Erythroblast (primary cell): ENCODE measurements at regions not wholly inside any gene's neighbourhood (a gene's known extent, or its start where the extent isn't known, plus 50 kb on each side); places are given as distances from the start of the nearest gene placed in this dataset.

Source experiments
- DNase-seq, 2 experiments: peaks; one replicate each; lab custom pipeline; 2025; lab: John Stamatoyannopoulos, UW
- GATA1 ChIP-seq: IDR thresholded peaks from 2 replicates; pipeline ENCODE4 v1.6.1; 2011; ENCODE audit warnings: low read depth, mild to moderate bottlenecking, control low read depth, low read length, moderate library complexity
- POLR2A ChIP-seq: IDR thresholded peaks from 2 replicates; pipeline ENCODE4 v1.6.1; 2011; ENCODE audit warnings: mild to moderate bottlenecking, low read length

DNA sequence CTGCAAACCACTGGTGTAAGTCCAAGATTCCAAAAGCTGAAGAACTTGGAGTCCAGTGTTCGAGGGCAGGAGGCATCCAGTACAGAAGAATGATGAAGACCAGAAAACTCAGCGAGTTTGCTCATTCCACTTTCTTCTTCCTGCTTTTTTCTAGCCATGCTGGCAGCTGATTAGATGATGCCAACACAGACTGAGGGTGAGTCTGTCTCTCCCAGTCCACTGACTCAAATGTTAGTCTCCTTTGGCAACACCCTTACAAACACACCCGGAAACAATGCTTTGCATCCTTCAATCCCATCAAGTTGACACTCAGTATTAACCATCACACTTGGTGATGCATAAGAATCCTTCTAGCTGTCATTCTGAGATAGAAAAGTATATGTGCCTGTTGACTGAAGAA, 1504.6 kb downstream of the EFNB2 start:
- TF ChIP-seq POLR2A, result no peak
- no peak for TF ChIP-seq GATA1
- DNase-seq, result no peak

DNA sequence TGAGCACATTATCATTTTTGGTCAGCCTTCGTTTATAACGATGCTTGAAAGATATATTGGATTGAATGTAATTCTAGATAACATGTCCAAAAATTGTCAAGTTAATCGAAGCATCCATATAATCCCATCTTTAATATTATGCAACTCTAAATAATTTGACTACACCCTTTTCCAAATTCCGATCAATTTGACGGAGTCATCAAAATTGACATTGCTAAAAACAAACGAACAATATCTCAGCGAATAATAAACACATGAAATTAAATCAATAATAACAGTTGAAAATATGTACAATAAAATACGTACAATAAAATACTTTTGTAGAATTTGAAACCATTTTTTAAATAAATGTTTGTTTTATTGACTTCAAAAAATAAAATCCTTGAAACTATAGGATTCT, 1516.4 kb downstream of the EFNB2 start:
- TF ChIP-seq POLR2A (no peak), GATA1 (no peak)
- DNase-seq, result no peak

GRCh38 chr13:105016266-105016665, 1519.2 kb downstream of the EFNB2 start:
- DNase-seq, result no peak
- TF ChIP-seq GATA1 (no peak), POLR2A (no peak)

GRCh38 chr13:105008604-105009003, 1526.9 kb downstream of the EFNB2 start:
- no peak for DNase-seq
- no peak for TF ChIP-seq GATA1
- no peak for TF ChIP-seq POLR2A

DNA sequence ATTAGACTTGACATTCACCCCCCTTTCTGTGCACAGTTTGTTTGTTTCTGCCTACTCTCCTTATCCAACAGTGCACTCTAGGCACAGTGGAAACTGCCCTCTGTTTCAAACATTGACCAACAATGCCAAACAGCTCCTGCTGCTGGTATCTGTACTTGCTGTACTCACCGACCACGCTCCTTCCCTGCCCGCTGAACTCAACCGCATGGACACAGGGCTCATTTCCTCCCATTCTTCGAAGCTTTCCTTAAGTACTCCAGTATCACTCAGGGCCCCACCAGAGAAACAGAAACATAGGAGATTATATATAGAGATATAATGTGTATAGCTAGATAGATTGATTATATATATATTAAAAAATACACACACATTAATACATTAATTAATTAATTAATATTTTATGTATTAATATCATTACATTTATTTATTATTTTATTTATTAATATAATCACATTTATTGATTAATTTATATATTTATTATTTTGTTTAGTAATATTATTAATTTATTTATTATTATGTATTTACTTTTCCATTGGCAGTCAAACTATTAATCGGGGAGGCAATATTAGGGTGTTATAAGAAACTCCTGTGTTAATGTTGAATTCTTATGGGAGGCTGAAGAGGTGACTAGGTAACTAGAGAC, 1528.2 kb downstream of the EFNB2 start:
- DNase-seq, result no peak
- TF ChIP-seq GATA1 (no peak), POLR2A (no peak)

- no peak for TF ChIP-seq POLR2A
- no peak for TF ChIP-seq GATA1
Observed at GRCh38 chr13:104996022-104996421, 1539.4 kb downstream of the EFNB2 start.

GRCh38 chr13:104993708-104994107, 1541.8 kb downstream of the EFNB2 start:
- DNase-seq, result no peak
- TF ChIP-seq GATA1 (no peak), POLR2A (no peak)

More at GRCh38 chr13:104996022-104996421, 1539.4 kb downstream of the EFNB2 start:
- DNase-seq, result no peak

DNA sequence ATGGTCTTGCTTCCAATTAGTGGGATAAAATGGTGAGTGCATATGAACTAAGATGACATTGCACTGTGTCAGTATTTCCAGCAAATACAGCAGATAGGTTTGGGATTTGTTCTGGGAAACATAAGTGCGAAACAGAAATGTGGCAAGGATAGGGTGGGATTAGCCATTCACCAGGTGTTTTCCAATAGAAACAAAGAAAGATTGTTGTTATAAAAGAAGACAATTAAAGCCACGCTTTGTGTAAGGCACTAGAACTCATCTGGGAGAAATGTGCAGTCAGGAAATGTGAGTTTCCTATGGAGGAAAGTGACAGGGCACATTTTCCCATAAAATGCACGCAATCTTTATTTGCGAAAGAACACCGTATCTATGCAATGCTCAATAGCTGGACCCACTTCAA, 1547.8 kb downstream of the EFNB2 start:
- DNase-seq, result no peak
- TF ChIP-seq GATA1, result no peak
- TF ChIP-seq POLR2A, result no peak

GRCh38 chr13:104984296-104984818, 1551.1 kb downstream of the EFNB2 start:
- no peak for DNase-seq
- no peak for TF ChIP-seq GATA1
- no peak for TF ChIP-seq POLR2A

DNA sequence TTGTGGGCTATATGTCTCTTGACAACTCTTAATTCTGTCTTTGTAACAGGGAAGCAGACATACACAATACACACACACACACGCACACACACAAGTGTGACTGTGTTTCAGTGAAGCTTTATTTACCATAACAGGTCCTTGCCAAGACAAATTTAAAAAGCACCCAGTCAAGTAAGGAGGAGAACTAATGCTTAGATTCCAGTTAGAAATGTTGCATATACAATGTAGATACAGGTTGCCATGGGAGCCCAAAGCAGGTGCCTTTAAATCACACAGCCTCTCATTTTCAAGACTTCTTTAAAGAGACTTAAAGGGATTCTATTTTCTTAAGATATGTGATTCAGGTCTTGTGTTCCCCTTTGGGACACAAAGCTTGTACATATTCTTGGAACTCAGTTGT, 1551.9 kb downstream of the EFNB2 start:
- DNase-seq, result no peak
- TF ChIP-seq POLR2A (no peak), GATA1 (no peak)

DNA sequence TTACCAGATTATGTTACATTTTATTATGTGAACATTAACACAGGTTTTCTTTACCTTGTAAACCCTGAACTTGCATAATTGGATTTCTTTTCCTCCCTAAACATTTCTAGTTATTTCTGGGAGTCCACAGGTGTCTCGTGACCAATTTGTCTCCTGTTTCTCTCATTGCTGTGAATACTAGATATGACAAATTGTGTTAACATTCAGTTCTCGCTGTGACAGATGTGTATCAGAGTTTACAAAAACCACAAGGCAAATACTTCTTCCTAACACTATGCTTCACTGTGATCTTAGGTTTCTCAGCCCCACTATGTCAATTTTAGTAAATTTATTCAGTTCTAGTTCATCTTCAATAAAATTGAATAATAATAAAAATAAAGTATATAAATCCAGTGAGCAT, 1554.9 kb downstream of the EFNB2 start:
- TF ChIP-seq GATA1 (no peak), POLR2A (no peak)
- DNase-seq, result peak in 1 of 2 experiments; percentile 11

GRCh38 chr13:104979281-104980030, 1556.0 kb downstream of the EFNB2 start:
- DNase-seq, result no peak
- TF ChIP-seq GATA1 (no peak), POLR2A (no peak)

DNA sequence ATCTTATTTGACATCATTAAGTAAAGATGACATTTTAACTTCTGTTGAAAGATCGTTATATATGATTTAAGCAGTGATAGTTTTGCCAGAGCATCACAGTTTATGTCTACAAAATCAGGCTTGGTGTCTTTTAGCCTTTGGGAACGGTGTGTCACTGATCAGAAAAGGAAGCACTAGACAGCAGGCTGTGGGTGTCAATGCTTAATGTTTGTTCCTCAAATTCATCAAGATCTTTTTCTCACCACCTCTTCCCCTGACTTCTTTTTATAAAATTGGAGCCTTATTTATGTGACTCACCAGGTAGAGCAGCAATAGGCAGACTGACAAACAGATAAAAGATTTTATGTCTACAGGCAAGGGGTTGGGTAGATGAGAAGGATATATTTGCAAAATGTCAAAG, 1558.5 kb downstream of the EFNB2 start:
- no peak for TF ChIP-seq POLR2A
- TF ChIP-seq GATA1, result no peak
- no peak for DNase-seq

GRCh38 chr13:104975272-104975671, 1560.2 kb downstream of the EFNB2 start:
- TF ChIP-seq POLR2A (no peak), GATA1 (no peak)

More at GRCh38 chr13:104975272-104975671, 1560.2 kb downstream of the EFNB2 start:
- no peak for DNase-seq
